Lower lobe of right lung (tissue), 2 donors: ENCODE measurements at regions not wholly inside any gene's neighbourhood (a gene's known extent, or its start where the extent isn't known, plus 50 kb on each side); places are given as distances from the start of the nearest gene placed in this dataset.

ENCODE experiments used
- ATAC-seq, 2 donors: fragments of 200-7000 bp; cut with Tn5 transposase; one replicate each; pipeline ENCODE4 v1.9.1; 2020 to 2022; ENCODE audit warnings: mild to moderate bottlenecking in 2 of 2, moderate library complexity in 2 of 2
- DNase-seq: peaks from one replicate; pipeline ENCODE4 v3.0.0-alpha.2; 2020
- H3K27ac ChIP-seq: fragments of 200-600 bp; one replicate; pipeline ENCODE4 v1.8.0; 2022
- H3K27me3 ChIP-seq: fragments of 200-600 bp; one replicate; pipeline ENCODE4 v1.8.0; 2022; ENCODE audit warnings: low read depth
- H3K36me3 ChIP-seq: fragments of 200-600 bp; one replicate; pipeline ENCODE4 v1.8.0; 2022; ENCODE audit warnings: mild to moderate bottlenecking
- H3K4me1 ChIP-seq: fragments of 200-600 bp; one replicate; pipeline ENCODE4 v1.8.0; 2022
- H3K4me3 ChIP-seq: fragments of 200-600 bp; one replicate; pipeline ENCODE4 v1.8.0; 2022; ENCODE audit warnings: mild to moderate bottlenecking
- H3K9me3 ChIP-seq: fragments of 200-600 bp; one replicate; pipeline ENCODE4 v1.8.0; 2022
- intact Hi-C: fragments of 100-400 bp; cut with DNase I; formaldehyde crosslinking; loops from one replicate; pipeline ENCODE4 v1.11.0; 2022
- TF ChIP-seq, protein P1 (sequence below): fragments of 200-600 bp; IDR thresholded peaks from one replicate; pipeline ENCODE4 v1.8.0; 2022; ENCODE audit warnings: antibody characterized with exemption, mild to moderate bottlenecking
- donor health status: DM: no; HTN: yes; CAD: no; lungs with severe emphysema.

DNA sequence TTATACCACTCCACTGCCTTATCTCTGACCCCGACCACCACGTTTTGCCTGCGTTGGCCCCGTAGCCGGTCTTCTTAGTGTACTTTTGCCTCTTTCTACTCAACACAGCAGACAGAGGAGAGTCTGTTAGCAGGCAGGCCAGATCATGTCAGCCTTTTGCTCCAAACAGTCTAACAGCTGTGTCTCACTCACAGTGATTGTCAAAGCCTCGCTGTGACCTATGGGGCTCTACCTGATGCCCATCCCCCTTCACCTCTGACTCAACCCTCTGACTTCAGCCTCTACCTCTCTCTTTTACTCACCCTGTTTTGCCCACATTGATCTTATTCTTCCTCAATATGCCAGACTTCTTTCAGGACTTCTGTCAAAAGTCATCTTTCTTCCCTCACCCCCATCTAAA is 127.1 kb downstream of the TRIML1 start:
- H3K27ac ChIP-seq = no peak overlapping the region
- no peaks in the 10 kb centered on the region for H3K27me3 ChIP-seq
- ATAC-seq (no peak), DNase-seq (no peak)
- H3K4me3 ChIP-seq = no peak overlapping the region
- no peaks in the 10 kb centered on the region for H3K4me1 ChIP-seq
- no peaks in the 10 kb centered on the region for H3K9me3 ChIP-seq
- intact Hi-C loops = no loop called here
- TF ChIP-seq, protein P1, sequence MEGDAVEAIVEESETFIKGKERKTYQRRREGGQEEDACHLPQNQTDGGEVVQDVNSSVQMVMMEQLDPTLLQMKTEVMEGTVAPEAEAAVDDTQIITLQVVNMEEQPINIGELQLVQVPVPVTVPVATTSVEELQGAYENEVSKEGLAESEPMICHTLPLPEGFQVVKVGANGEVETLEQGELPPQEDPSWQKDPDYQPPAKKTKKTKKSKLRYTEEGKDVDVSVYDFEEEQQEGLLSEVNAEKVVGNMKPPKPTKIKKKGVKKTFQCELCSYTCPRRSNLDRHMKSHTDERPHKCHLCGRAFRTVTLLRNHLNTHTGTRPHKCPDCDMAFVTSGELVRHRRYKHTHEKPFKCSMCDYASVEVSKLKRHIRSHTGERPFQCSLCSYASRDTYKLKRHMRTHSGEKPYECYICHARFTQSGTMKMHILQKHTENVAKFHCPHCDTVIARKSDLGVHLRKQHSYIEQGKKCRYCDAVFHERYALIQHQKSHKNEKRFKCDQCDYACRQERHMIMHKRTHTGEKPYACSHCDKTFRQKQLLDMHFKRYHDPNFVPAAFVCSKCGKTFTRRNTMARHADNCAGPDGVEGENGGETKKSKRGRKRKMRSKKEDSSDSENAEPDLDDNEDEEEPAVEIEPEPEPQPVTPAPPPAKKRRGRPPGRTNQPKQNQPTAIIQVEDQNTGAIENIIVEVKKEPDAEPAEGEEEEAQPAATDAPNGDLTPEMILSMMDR = no peak
- H3K36me3 ChIP-seq = no peaks in the 10 kb centered on the region

DNA sequence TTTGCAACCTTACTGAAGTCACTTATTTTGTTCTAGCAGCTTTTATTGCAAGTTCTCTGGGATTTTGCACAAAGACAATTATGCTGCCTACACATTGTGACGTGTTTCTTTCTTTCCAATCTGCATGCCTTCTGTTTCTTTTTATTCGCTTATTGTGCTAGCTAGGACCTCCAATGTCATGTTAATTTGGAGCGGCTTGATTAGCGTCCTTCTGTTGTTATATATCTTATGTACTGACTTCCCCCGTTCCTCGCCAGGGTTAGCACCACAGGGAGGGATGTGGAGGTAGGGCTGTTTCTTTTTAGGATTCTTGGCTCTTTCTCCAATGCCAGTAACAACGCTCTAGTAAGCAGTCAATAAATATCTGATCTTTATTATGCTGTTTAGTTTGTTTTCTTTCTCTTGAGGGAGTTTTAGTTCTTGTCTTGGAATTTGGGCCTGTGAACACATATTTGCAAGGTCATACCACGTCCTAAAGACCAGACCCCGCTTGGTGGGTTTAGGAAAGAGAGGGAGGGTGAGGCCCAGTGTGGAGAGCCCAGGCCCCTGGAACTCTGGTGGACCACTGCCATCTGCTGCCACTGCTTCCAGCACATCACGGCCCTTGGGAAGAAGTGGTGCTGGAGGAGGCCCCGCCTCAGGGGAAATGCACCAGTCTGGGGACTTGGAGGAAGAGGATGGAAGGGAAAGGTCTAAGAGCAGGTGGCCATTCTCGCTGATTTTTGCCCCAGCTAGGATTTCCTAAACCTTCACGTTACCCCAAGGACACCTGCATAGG is 129.1 kb downstream of the TRIML1 start:
- TF ChIP-seq, protein P1 = no peak
- no peaks in the 10 kb centered on the region for H3K4me1 ChIP-seq
- no peaks in the 10 kb centered on the region for H3K9me3 ChIP-seq
- intact Hi-C loops = no loop called here
- no peaks in the 10 kb centered on the region for H3K27me3 ChIP-seq
- H3K27ac ChIP-seq = no peak overlapping the region
- DNase-seq (no peak), ATAC-seq (no peak)
- no peak overlapping the region for H3K4me3 ChIP-seq
- H3K36me3 ChIP-seq = no peaks in the 10 kb centered on the region

DNA sequence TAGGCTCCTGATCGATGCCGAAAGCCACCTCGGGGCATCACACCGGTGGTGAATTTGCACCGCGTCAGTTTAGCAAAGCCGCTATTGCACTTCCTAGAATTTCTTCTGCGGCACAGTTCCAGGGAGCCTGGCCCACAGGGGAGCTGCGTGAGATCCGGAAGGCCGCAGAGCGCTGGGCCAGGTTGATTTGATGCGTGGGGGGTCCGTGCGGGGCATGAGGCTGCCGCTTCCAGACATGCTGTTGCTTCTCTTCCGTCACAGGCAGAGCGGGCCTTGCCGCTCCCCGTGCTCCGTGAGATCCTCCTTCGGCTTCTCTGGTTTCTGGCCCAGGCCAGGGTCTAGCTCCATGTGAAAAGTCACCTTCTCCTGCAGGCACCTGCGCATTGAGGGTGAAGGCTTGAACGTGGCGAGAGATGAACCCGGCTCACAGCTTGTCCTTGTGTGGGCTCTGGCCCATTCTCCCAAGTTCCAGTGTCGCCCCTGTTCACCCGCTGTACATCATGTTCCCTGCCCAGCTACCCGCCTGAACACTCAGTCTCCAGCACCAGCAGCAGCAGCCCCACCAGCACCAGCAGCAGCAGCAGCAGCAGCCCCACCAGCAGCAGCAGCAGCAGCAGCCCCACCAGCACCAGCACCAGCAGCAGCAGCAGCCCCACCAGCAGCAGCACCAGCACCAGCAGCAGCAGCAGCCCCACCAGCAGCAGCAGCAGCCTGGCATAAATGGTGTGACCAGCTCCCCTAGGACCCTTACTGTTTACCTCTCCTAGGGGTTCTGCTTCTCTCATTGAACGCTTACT is 131.2 kb downstream of the TRIML1 start:
- no peak overlapping the region for H3K27ac ChIP-seq
- ATAC-seq = peak; percentile 34 to 44
- intact Hi-C loops = no loop called here

DNA sequence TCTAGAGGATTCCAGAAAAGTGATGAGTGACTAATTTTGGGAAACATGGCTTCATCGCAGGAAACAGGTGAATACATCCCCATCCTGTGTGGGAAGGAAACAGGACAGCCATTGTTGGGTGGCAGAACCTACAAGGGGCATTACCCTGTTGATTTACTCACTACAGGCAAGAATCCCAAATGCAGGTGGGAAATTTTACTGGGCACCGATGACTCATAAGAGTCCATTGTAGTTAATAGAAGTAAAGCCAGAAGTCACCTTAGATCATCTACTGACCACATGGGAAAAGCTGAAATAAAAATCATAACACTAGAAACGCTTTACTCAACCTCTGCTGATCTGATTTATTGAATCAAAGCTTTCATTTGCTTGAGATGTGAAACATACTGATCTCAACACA is 136.4 kb downstream of the TRIML1 start:
- H3K27ac ChIP-seq = no peak overlapping the region
- TF ChIP-seq, protein P1 = no peak
- no peaks in the 10 kb centered on the region for H3K4me1 ChIP-seq
- DNase-seq (no peak), ATAC-seq (no peak)
- intact Hi-C loops = no loop called here
- no peaks in the 10 kb centered on the region for H3K36me3 ChIP-seq
- no peaks in the 10 kb centered on the region for H3K27me3 ChIP-seq
- H3K9me3 ChIP-seq = no peaks in the 10 kb centered on the region
- H3K4me3 ChIP-seq = no peak overlapping the region

More for the DNA sequence above, 131.2 kb downstream of the TRIML1 start:
- Histone ChIP-seq H3K4me1 (no peaks in the 10 kb centered on the region), H3K4me3 (no peak overlapping the region), H3K27me3 (no peaks in the 10 kb centered on the region), H3K36me3 (no peaks in the 10 kb centered on the region), H3K9me3 (no peaks in the 10 kb centered on the region)
- DNase-seq = no peak
- TF ChIP-seq, protein P1 = no peak

DNA sequence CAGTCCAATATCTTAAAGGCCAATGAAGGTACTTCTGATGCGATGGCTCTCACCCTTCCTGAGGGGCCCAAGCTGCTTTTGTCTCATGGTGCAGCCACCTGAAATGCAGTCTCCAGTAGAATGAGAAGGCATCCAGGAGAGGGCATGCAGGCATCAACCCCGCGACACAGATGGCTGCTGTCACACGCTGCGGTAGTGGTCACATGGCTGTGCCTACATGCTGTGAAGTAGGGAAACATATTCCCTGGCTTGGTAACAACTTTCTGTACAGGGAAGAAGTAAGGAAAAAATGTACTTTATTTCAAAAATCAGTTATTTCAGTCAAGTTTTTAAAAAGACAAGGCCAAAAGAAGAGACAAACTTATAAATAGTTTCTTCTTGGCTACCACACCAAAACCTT is 139.9 kb downstream of the TRIML1 start:
- no peaks in the 10 kb centered on the region for H3K9me3 ChIP-seq
- TF ChIP-seq, protein P1 = no peak
- H3K4me1 ChIP-seq = no peaks in the 10 kb centered on the region
- DNase-seq = no peak
- ATAC-seq = no peak
- intact Hi-C loops = no loop called here
- no peak overlapping the region for H3K27ac ChIP-seq
- H3K36me3 ChIP-seq = no peaks in the 10 kb centered on the region
- peaks cover 11% of the 10 kb centered on the region for H3K27me3 ChIP-seq
- H3K4me3 ChIP-seq = no peak overlapping the region
